Islet precursor cell (in vitro differentiated cells): ENCODE measurements at regions not wholly inside any gene's neighbourhood (a gene's known extent, or its start where the extent isn't known, plus 50 kb on each side); places are given as distances from the start of the nearest gene placed in this dataset.

Experiments
- DNase-seq: peaks from one replicate; pipeline ENCODE4 v3.0.0-alpha.2; 2018

DNA sequence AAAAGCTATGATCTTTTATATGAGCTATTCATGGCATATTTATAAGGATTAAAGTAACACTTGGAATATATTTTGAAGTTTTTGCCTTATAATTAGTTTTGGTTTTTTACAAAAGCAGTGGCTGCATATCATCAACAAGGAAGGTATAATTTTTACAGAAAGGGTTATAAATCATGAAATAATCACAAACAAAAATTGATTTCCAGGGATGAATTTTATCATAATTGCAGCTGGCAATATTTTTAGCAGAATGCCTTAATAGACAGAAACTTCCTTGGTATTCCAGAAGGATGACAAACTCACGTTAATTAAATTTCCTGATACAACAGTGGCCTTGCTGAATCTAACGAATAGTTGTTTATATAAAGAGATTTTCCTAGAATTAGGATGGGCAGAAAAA lies 260.5 kb upstream of the SLC39A10 start:
- DNase-seq, result no peak

DNA sequence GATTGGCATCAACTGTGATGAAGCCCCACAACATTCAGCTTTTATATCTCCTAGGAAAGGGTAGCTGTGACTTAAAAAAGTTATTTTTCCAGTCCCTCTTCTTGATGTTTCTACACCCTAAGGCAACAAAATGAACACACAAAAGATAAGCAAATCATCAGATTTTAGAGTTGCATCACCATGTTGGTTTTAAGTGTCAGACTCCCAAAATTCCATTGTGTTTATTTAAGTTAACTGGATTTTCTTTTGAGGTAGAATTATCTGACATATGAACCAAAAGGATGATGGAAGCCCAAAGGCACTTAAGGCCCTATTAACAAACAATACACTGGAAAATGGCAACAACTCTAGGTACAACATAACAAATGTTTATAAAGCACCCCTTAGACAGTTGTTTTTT lies 261.7 kb upstream of the SLC39A10 start:
- no peak for DNase-seq

DNA sequence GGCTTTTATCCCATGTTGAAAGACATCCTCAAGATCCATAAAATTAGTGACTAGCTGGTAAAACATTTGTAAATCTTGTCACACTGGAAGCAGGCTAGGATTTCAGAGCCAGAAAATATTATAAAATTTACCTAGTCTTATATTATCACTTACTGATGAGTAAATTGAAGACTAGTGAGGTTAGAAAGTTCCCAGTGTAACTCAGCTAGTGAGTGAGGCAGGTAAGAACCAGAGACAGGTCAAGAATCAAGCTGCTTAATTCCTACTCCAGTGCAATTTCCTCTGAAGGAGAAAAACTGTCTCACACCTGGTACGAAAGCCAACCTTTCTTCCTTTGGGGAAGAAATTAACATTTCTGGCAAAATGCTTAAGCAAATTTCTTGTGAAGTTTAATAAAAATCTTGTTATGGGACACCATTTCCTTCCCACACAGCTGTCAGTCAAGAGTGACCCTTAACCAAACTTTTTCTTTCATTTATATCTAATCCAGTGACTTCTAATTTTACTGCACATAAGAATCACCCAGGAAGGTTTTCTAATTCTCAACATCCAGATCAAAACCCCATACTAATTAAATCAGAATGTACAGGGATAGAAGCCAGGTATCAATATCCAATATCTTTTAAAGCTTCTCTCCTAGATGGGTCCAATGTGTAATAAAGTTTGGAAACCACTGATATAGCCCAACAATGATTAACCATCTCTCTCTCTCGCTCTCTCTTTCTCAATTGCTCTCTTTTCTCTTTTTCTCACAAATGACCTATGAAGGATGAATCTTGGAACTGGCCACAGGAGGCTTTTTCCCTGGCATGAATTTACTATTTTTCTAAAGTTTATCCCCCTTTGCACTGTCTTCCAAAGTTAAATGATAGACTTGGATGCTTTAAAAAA lies 264.3 kb upstream of the SLC39A10 start:
- DNase-seq, result no peak

DNA sequence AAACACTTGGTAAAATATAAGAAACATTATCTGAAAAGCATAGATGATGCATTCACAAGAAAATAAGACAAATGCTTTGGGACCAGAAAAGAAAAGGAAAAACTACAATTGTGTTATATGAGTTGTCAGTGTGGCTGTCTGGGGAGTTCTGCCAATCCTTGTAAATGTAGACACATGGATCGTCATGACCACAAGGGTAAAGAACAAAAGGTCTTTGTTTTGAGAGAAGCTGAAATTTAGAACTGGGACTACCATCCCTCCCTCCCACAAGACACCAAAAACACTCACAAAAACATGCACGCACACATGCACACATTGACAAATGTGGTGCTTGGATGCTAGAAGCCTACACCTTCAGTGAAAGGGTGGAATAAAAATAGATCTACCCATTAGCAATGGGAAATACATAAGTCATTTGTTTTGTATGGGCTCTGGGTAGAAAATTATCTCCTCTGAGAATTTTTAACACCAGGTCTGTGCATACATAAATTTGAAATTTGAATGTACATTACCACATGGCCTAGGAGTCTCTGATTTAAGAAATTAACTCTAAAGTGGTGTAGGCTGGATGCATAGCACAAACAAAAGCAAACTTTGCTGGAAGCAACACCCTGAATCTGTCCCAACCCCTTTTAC lies 266.2 kb upstream of the SLC39A10 start:
- no peak for DNase-seq

DNA sequence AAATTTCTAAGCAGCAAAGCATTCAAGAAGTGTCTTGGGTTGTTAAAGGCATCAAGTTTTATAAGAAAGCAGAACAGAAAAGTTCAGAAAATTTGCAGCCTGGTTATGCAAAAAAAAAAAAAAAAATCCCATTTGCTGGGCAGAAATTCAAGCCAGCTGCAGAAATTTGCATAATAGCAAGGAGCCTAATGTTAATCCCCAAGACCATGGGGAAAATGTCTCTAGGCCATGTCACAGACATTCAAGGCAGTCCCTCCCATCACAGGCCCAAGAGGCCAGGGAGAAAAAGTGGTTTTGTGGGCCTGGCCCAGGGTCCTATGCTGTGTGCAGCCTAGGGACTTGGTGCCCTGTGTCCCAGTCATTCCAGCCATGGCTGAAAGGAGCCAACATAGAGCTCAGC lies 269.0 kb upstream of the SLC39A10 start:
- DNase-seq, result no peak

DNA sequence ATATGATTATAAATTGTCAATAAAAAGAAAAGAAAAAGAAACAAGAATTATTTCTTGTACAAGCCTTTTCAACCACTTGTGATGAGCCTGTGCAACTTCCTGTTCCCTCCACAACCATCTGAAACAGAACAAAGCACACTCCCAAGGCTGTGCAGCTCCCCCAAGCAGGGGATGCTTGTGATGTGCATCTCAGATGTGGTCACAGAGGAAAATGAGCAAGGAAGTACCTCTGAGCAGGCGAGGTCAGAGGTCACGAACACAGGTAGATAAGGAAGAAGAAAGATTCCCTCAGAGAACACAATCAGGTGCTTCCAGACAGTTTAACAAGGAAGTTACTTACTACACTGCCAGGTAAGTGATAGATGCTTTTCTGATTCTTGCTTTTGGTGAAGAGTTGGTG lies 274.8 kb upstream of the SLC39A10 start:
- peak; percentile 51 for DNase-seq

DNA sequence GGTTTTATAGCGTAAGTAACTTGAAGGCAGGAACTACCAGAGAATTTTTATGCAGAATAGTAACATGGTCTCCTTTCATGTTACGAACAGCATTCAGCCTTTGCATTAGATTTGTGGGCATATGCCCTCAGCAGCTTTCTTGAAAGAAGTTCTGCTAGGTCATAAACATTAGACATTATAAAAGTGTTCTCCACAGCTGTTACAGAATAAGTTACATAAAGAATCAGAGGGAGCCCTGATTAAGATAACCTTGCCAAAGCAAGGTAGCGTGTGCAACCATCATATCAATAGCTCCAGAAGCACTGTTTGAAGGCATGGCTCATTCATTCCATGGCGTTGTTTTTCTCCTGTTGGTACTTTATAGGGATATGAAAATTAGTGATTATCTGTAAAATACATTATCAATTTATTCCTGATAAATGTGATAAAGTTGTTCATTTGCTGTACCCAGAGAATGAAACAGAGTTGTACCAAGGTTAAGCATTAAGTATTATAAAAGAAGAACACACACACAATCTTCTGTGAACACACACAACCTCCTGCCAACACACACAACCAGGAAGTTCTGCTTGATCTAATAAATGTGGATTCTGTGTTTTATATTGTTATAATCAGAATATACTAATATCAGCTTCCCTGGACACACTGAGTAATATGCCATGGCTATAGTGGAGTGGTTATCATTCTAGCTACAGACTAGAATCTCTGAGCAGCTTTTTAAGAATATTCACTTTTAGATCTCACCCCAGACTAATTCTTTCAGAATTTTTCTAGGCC lies 286.7 kb upstream of the SLC39A10 start:
- no peak for DNase-seq

DNA sequence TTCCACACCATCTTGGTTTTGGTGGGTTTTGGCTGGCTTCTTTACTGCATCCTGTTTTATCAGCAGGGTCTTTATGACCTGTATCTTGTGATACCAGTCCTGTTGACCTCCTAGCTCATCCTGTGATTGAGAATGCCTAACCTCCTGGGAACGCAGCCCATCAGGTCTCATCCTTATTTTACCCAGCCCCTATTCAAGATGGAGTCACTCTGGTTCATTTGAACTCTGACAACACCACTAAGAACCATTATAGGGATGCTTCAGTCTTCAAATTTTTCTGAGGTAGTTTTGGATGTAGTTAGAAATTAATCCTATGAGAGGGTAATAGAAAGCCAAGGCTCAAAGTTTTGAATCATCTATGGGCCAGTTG lies 287.8 kb upstream of the SLC39A10 start:
- DNase-seq, result no peak

DNA sequence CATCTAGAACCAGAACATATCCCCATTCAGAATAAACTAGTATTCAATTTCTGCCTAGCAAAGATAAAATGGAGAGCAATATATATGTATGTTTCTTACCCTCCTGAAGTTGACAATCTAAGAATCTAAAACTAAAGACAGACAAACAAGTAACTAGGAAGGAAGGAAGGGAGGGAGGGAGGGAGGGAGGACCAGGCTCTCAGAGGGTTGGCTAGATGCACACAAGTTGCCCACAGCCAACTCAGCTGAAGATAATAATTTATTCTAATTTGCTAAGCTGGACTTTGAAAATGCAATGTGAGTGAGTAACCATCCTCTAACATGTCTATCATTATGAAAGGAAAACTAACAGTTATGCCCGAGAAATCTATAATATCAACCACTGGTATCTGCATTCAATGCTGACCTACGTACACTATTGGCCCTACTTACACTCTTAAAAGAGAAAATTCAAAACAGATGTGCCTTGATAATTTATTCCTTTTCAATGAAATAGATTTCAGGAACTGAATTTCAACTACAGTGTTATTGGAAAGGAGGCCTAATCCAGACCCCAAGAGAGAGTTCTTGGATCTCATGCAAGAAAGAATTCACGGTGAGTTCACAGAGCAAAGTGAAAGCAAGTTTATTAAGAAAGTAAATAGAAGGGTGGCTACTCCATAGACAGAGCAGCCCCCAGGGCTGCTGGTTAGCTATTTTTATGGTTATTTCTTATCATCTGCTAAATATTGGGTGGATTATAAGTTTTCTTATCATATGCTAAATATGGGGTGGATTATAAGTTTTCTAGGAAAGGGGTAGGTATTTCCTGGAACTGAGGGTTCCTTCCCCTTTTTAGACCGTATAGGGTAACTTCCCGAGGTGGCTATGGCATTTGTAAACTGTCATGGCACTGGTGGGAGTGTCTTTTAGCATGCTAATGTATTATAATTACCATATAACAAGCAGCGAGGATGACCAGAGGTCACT lies 288.5 kb upstream of the SLC39A10 start:
- no peak for DNase-seq

DNA sequence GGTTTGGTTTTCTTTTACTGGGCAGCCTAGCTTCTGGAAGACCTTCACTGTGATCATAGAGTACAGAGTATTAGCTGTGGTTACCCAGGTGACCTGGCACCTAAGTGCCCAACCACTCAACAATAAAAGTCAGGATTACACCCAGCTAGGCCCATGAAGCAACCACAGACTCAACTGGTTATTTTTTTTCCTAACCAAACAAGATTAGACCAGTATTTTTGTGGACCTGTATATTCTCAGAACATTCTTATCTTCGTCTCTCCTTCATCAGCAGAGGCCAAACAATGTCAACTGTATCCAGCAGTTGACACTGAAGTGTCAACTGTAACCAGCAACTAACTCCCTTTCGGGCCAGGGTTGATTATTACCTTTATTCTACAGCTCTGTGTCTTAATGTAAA lies 289.2 kb upstream of the SLC39A10 start:
- no peak for DNase-seq

DNA sequence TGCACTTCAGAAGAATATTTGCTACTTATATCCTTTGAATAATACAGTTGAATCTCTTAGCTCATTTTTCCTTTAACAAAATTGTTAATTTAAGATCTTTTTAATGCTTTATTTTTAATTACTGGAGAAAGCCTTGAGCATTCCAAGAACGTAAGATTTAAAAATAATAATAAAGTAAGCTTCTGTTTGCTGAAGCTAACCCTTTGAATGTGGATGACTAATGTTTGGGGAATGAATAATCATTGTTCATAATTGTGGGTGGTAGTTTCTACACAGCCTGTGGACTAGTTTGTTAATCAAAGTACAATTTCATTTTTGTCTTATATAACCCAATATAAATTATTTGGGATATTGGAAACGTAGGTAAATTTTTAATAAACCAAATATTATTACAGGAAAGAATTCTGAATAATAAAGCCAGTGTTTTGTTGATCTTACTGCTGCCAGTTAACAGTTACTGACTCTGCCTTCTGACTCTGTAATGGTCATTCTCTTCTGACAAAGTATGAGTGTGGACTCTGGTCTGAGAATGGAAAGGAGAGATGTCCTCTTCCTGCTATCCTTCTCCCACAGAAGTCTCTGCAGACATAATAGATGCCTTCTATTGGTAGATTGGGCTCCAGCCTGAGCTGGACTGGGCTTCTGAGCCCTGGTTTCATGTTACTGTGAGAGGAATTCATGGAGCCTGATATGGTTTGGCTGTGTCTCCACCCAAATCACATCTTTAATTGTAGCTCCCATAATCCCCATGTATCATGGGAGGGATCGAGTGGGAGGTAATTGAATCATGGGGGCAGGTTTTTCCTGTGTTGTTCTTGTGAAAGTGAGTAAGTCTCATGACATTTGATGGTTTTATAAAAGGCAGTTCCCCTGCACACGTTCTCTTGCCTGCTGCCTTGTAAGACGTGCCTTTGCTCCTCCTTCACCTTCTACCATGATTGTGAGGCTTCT lies 292.7 kb upstream of the SLC39A10 start:
- DNase-seq, result no peak

DNA sequence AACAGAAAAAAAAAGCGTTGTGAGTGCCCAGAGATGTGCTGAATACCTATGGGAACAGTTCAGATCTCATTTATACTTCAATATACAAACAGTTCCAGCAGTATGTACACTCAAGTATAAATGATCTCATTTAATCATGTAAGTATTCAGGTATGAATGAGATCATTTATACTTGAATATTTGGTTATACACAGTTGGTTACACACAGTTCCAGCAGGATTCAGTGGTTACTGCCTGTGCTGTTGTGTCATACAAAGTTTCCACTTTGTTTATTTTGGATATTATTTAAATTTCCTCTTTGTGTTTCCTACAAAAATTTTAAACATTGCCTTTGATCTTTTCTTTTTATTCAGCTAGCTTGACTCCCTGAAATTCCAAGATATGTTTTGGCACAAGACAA lies 293.5 kb upstream of the SLC39A10 start:
- DNase-seq, result no peak

DNA sequence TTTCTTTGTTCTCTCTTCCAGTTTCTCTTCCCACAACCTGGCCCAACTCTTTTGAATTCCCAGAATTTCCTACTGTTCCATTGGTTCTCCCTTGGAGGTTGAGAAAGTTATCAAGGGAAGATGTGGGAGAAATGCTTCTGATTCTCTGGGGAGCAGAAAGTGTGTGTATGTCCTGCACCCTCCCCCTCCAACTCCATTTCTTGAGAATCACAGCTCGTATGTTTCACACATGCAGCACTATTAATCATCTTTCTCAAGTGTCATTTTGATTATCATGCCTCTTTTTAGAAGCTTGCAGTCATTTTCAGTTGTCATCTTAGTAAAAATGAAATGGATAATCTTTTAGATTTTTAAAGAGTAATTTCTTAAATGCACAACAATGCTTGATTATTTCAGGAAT lies 296.8 kb upstream of the SLC39A10 start:
- no peak for DNase-seq

DNA sequence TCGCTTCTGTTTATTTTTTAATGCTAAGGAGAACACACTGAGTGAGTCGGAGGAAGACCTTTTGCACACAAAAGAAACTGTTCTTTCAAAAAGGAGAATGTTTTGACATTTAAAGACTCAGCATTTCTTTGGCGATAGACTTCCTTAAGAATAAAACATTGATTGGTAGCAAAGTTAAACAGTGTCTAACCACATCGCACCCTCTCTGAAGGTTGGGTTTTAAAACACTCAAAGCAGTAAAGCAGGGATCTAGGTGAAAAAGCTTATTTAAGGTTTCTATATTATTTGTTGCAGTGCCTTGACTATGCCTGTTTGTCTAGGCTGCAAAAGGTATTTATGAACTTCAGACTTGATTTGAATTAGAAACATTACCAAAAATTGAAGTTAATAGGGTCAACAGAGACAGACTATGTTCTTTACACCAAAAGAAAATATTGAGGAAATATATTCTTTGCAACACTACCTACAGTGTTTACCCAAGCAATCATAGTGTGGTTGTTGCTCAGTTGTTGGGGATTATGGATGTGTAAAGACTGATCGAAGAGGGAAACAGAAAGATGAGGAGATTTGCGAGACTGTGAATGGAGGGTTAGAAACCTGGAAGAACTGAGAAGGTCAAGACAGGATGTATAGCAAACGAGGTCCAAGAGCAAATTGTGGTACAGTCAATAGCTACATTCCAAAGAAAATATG lies 297.8 kb upstream of the SLC39A10 start:
- DNase-seq, result no peak

DNA sequence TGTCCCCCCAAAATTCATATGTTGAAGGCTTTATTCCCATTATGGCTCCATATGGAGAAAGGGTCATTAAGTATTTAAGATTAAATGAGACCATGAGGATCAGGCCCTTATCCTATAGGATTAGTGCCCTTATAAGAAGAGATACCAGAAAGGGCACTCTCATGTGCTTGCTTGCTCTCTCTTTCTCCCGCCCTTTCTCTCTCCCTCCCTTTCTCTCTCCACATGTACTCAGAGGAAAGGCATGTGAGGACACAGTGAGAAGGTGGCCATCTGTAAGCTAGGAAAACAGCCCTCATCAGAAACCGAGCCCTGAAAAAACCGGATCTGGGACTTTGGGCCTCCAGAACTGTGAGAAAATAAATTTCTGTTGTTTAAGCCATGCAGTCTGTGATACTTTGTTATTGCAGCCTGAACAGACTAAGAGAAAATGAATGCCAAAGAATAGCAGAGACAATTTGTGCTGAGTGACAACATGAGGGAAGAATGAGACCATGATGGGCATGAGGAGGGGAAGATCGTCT lies 300.0 kb upstream of the SLC39A10 start:
- no peak for DNase-seq

DNA sequence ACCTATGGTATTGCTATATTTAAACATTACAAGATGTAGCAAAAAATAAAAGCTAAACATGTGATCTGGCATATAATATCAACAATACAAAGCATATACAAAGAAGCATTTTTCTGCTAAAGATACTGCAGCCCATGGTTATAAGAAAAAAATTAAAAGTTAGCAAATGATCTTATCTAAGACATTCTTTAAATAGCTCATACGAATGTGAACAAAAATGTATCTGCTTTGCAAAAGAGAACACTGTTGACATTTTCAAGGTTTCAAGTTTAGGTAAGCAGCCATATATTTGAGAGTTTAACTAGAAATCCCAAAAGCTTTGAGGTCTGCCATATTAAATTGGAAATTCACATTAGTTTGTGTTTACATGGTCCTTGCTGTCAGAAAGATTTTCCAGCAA lies 301.0 kb upstream of the SLC39A10 start:
- no peak for DNase-seq

DNA sequence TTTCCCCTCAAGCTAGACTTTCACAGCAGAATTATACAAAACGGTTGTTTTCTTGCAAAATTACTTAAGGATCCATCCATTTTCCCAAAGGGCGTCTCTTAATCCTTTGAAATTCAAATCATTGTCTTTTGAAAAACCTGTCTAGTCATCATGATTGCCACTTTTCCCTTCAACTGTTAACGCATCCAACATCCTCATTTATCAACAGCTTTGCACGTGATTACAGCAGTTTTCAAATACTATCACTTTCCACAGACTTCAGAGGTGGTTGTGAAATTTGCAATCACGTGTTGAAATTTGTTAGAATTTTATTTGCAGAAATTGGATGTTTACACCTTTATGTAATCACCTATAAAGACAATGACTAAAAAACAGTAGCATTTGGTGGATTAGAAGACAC lies 304.4 kb upstream of the SLC39A10 start:
- no peak for DNase-seq

DNA sequence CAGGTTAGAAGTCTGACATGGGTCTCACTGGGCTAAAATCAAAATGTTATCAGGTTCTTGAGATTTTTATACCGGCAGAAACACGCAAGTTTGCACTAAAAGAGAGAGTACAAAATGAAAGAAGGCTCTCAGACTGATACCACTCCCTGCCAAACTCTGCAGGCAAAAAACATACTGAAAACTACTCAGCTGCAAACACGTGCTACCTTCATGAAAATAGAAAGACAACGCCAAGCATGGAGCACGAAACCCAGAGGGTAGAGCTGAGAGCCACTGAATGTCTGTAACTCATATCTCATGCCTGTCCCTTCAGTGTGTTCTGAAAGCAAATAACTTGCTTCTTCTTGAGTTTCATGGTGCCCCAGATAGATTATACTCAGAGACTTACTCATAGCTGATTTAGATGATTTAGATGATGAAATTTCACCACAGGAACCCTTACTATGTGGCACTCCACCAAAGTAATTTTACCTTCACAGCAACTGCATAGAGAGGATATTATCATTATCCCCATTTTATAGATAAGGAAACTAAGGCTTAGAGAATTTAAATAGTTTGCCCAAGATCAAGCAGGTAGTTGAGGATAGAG lies 313.0 kb upstream of the SLC39A10 start:
- DNase-seq, result no peak

DNA sequence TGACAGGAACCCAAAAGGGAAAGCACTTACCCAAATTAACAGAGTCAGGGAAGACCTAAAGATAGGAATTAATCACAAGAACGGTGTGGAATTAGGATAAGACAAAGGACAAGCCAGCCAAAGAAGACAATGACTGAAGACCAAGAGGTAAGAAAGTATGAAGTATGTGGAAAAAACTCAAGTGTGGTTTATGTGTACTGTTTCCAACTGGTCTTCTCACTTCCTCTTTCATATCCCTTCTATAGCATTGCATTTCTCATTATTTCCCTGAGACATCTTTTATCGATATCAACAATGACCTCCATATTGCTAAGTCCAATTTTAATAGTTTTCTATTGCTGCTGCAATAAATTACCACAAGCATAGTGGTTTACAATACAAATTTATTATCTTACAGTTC lies 313.5 kb upstream of the SLC39A10 start:
- DNase-seq, result no peak

DNA sequence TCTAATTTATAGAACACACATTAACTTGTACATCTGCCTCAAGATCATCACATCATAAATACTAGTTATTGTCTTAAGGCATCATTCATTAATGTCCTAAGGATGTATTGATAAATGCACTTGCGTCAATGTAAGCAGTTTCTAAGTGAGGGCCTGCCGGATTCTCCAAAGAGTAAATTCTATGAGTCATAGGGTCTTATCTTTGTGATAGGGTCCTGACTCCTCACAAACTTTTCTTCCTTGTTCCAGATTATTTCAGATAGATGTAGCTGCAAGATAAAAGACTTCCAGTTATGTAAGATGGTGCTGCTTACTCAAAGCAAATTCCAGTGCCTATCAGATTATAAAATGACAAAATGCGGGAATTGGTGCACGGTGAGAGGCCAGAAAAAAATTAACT lies 315.0 kb upstream of the SLC39A10 start:
- no peak for DNase-seq
